ENCODE measurements at regions not wholly inside any gene's neighbourhood (a gene's known extent, or its start where the extent isn't known, plus 50 kb on each side); places are given as distances from the start of the nearest gene placed in this dataset.

DNA sequence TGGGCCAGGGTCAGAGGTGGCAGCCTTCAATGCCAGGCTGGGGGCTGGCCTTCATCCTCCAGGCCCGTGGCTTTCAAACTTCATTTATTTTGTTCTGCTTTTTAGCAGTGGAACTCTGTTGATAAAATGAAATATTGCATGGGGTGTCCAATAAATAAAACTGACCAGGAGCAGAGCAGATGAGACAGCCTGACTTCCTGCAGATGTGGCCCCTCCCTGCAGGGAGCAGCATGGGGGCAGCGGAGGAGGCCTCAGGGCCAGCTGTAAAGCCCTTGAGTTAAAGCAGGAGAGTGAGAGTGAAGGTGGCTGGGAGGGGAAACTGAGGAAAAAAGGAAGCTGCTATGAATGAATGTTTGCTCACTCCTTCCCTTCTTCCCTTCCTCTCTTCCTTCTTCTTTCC is 120.3 kb downstream of the RPAP3 start:
- Histone ChIP-seq H3K27ac (no peak overlapping the region), H3K27me3 (ENCODE audit: low read depth) (no peaks in the 10 kb centered on the region), H3K4me3 (no peak overlapping the region), H3K4me1 (peaks cover 1% of the 10 kb centered on the region), H3K9me3 (no peaks in the 10 kb centered on the region), H3K36me3 (no peaks in the 10 kb centered on the region)
- no peak for DNase-seq
- ATAC-seq, result no peak
- TF ChIP-seq, protein P1, sequence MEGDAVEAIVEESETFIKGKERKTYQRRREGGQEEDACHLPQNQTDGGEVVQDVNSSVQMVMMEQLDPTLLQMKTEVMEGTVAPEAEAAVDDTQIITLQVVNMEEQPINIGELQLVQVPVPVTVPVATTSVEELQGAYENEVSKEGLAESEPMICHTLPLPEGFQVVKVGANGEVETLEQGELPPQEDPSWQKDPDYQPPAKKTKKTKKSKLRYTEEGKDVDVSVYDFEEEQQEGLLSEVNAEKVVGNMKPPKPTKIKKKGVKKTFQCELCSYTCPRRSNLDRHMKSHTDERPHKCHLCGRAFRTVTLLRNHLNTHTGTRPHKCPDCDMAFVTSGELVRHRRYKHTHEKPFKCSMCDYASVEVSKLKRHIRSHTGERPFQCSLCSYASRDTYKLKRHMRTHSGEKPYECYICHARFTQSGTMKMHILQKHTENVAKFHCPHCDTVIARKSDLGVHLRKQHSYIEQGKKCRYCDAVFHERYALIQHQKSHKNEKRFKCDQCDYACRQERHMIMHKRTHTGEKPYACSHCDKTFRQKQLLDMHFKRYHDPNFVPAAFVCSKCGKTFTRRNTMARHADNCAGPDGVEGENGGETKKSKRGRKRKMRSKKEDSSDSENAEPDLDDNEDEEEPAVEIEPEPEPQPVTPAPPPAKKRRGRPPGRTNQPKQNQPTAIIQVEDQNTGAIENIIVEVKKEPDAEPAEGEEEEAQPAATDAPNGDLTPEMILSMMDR (IDR thresholded peaks at IDR 0.05), result no peak
- intact Hi-C loops (cut with DNase I), result no loop called here

DNA sequence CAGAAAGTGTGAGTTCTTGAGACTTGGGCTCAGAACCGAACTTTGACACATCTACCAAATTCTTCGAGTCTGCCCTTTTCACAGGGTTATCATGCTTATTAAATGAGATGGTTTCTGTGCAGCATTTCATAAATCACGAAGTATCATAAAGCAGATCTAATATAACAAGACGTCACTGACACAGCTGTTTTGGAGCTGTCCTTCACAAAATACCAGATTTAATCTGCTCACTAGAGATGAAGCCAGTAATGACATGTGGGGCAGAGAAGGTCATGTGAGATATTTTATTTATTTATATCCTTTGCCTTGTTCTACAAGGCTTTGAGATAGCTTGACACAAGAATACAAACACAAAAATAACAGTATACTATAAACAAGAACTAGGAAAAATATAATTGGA is 127.0 kb downstream of the RPAP3 start:
- H3K4me3 ChIP-seq, result no peak overlapping the region
- H3K27me3 ChIP-seq (ENCODE audit: low read depth), result no peaks in the 10 kb centered on the region
- intact Hi-C loops (cut with DNase I), result no loop called here
- no peak for ATAC-seq
- no peak for DNase-seq
- no peaks in the 10 kb centered on the region for H3K4me1 ChIP-seq
- no peaks in the 10 kb centered on the region for H3K9me3 ChIP-seq
- H3K36me3 ChIP-seq, result no peaks in the 10 kb centered on the region
- TF ChIP-seq, protein P1 (IDR thresholded peaks at IDR 0.05), result no peak
- H3K27ac ChIP-seq, result no peak overlapping the region

DNA sequence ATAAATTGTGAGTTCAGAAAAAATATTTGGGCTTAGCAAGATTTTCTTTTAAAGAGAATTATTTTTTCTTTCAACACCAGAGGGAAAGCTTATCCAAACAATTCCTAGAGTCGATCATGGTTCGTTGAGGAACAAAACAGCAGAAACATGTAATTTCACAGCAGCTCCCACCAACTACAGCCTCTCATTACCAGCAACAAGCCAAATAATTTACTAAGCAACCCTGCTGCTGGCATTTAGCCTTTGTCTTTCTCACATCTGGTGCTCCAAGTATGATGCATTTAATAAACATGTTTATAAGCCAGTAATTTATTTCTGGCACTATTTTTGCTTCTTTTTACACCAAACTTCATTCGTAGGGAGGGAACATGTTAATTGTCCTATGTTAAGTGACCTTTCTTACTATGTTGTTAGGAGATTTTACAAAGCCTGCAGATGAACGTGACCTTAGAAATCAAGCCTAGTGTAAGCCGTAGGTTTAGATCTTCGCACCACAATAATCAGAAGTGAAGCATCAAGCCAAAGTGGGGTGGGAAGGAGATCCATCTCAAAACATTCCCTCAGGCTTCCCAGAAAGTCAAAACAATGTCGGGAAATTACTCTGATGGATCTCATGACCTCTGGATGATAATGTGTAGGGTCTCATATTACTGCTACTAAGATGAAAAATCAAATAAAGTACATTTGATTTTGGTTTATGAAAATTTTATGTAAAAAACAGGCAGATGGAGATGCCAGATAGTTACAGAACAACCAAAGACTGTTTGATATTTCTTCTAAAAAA is 128.4 kb downstream of the RPAP3 start:
- intact Hi-C loops (cut with DNase I), result no loop called here
- Histone ChIP-seq H3K4me3 (no peak overlapping the region), H3K27me3 (ENCODE audit: low read depth) (no peaks in the 10 kb centered on the region), H3K9me3 (no peaks in the 10 kb centered on the region), H3K4me1 (no peaks in the 10 kb centered on the region), H3K27ac (no peak overlapping the region), H3K36me3 (no peaks in the 10 kb centered on the region)
- no peak for DNase-seq
- no peak for ATAC-seq
- TF ChIP-seq, protein P1 (IDR thresholded peaks at IDR 0.05), result no peak

DNA sequence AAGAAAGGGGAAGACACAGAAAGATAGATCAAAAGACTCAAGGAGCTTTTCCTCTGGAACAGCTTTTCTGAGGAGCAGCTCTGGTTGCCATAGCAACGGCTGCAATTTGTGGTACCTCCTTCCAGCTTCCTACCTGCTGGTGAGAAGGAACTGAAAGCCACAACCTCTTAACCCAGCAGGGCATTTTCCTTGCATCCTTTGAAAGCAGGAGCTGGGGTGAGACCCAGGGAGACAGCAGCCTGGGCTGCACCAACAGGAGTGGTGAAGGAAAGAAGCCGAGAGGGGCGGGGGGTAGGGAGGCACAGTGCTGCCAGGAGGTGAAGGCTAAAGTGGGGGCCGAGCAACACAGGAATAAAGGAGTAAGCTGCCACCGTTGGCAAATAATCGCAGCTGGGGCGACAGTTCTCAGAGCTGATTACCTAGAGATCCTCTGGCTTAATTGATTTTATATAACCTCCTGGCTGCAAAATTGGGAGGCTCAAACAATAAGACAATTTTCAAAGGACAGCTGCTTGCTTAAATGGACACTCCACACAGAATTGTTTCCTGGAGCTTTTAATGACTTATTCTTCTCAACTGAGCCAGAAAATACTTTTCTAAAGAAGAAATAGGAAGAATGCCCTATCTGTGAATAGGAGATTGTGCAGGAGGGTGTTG is 129.4 kb downstream of the RPAP3 start:
- intact Hi-C loops (cut with DNase I), result no loop called here
- no peaks in the 10 kb centered on the region for H3K4me1 ChIP-seq
- ATAC-seq, result no peak
- DNase-seq, result no peak
- H3K9me3 ChIP-seq, result no peaks in the 10 kb centered on the region
- no peak overlapping the region for H3K4me3 ChIP-seq
- no peak overlapping the region for H3K27ac ChIP-seq
- TF ChIP-seq, protein P1 (IDR thresholded peaks at IDR 0.05), result no peak
- H3K36me3 ChIP-seq, result no peaks in the 10 kb centered on the region
- no peaks in the 10 kb centered on the region for H3K27me3 ChIP-seq (ENCODE audit: low read depth)

DNA sequence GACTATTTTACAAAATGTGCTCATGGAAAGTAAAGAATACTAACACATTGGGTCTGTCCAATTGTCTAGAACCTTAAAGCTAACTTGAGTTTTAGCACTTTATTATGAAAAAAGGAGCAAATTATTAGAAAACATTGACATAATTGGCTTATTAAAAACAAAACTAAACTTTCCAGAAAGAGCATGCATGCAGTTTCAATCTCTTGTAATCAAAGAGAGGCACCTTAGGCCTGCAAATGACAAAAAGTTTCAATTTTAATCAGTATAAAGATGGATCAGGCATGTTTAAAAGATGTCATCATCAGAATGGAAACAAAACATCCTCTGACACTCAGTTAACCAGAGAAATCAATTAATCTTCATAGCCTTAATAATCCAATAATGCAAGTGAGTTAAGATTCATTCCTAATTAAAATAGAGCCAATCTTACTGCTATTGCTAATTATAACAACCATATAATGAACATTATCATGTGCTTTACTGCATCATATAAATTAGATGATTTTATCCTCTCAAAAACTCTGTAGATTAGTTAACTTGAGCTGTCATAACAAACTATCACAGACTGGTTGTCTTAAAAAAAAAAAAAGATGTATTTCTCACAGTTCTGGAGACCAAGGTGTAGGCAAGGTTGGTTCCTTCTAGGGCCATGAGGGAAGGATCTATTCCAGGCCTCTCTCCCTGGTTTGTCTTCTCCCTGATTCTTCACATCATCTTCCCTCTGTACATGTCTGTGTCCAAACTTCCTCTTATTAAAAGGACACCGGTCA is 131.4 kb downstream of the RPAP3 start:
- Histone ChIP-seq H3K36me3 (no peaks in the 10 kb centered on the region), H3K27ac (no peak overlapping the region), H3K4me3 (no peak overlapping the region), H3K4me1 (no peaks in the 10 kb centered on the region), H3K9me3 (no peaks in the 10 kb centered on the region), H3K27me3 (ENCODE audit: low read depth) (no peaks in the 10 kb centered on the region)
- DNase-seq (no peak), ATAC-seq (no peak)
- TF ChIP-seq, protein P1 (IDR thresholded peaks at IDR 0.05), result no peak
- intact Hi-C loops (cut with DNase I), result no loop called here
